Sigmoid colon (tissue), 6 donors: ENCODE measurements at regions not wholly inside any gene's neighbourhood (a gene's known extent, or its start where the extent isn't known, plus 50 kb on each side); places are given as distances from the start of the nearest gene placed in this dataset.

Experiments used
- DNase-seq: peaks from one replicate; pipeline ENCODE4 v3.0.0-alpha.2; 2019
- H3K27ac ChIP-seq, 4 donors: fragments of 200-600 bp; sonication (generic); one replicate each; pipeline ENCODE4 v1.5.1; 2016 to 2019; ENCODE audit warnings: mild to moderate bottlenecking in 1 of 4
- H3K27me3 ChIP-seq, 3 donors: fragments of 200-600 bp; sonication (generic); one replicate each; pipeline ENCODE4 v1.5.1; 2019; ENCODE audit warnings: mild to moderate bottlenecking in 1 of 3
- H3K36me3 ChIP-seq, 4 donors: fragments of 200-600 bp; sonication (generic); one replicate each; pipeline ENCODE4 v1.5.1; 2016 to 2019
- H3K4me1 ChIP-seq, 4 donors: fragments of 200-600 bp; sonication (generic); one replicate each; pipeline ENCODE4 v1.5.1; 2017 to 2019
- H3K4me3 ChIP-seq, 4 donors: fragments of 200-600 bp; sonication (generic); one replicate each; pipeline ENCODE4 v1.5.1; 2017 to 2019; ENCODE audit warnings: mild to moderate bottlenecking in 2 of 4, moderate library complexity in 1 of 4
- H3K9me3 ChIP-seq, 4 donors: fragments of 200-600 bp in 3 of 4; sonication (generic) in 3 of 4; one replicate each; pipeline versions ENCODE4 v1.5.1 to v1.6.1; 2013 to 2019
- CTCF ChIP-seq, 4 experiments: fragments of 450-650 bp in 3 of 4; fragments of 200-600 bp in 1 of 4; IDR thresholded peaks; one replicate each; pipeline ENCODE4 v1.5.1; 2016 to 2019; ENCODE audit warnings: antibody characterized with exemption in 4 of 4, mild to moderate bottlenecking in 3 of 4, moderate library complexity in 2 of 4
- EP300 ChIP-seq, 4 donors: sonication (generic); formaldehyde crosslinking; IDR thresholded peaks; one replicate each; pipeline ENCODE4 v1.6.1; 2017; ENCODE audit warnings: antibody characterized with exemption in 4 of 4
- POLR2A ChIP-seq, 2 donors: fragments of 450-650 bp; IDR thresholded peaks; one replicate each; pipeline ENCODE4 v1.6.1; 2016; ENCODE audit warnings: antibody characterized with exemption in 2 of 2, mild to moderate bottlenecking in 2 of 2, moderate library complexity in 2 of 2
- POLR2AphosphoS5 ChIP-seq, 4 donors: sonication (generic); formaldehyde crosslinking; IDR thresholded peaks; one replicate each; pipeline ENCODE4 v1.6.1; 2017; ENCODE audit warnings: antibody characterized with exemption in 4 of 4
- WGBS, 2 donors: extraction: QIAGEN DNeasy Blood & Tissue Kit; methylation state at CpG; one replicate each; pipeline ENCODE4 v1.1.7; 2013; 5-methylcytosine and 5-hydroxymethylcytosine counted together
- intact Hi-C: fragments of 100-400 bp; cut with DNase I; formaldehyde crosslinking; loops from one replicate; pipeline ENCODE4 v1.15.1; 2023
- donor health status: healthy with polysubstance abuse.
- donor health status: healthy.

- intact Hi-C loops, result no loop called here
- Histone ChIP-seq H3K36me3 (no peaks in the 10 kb centered on the region), H3K4me1 (peaks cover 0 to 10% (median 3%) of the 10 kb centered on the region in 4 donors), H3K27ac (no peak overlapping the region), H3K4me3 (no peak overlapping the region), H3K9me3 (no peaks in the 10 kb centered on the region), H3K27me3 (no peaks in the 10 kb centered on the region)
- 83 to 91% methylated on average over 1 of the region's 1 CpG for WGBS, 2 donors
- DNase-seq, result no peak
- TF ChIP-seq CTCF (IDR thresholded peaks at IDR 0.05), result no peak
- no peak for TF ChIP-seq EP300 (IDR thresholded peaks at IDR 0.05)
- no peak for TF ChIP-seq POLR2AphosphoS5 (IDR thresholded peaks at IDR 0.05)
- no peak for TF ChIP-seq POLR2A (IDR thresholded peaks at IDR 0.05)
Observed at GRCh38 chr13:74018062-74018431, 116.2 kb downstream of the KLF12 start.

- Histone ChIP-seq H3K4me3 (no peak overlapping the region), H3K36me3 (no peaks in the 10 kb centered on the region), H3K4me1 (peaks cover 0 to 10% (median 3%) of the 10 kb centered on the region in 4 donors), H3K9me3 (no peaks in the 10 kb centered on the region), H3K27ac (no peak overlapping the region), H3K27me3 (no peaks in the 10 kb centered on the region)
- no peak for DNase-seq
- intact Hi-C loops, result loop anchor here (1.0 kb wide), 1 partner anchor 36 kb away; no protein-coding TSS in a partner anchor
- TF ChIP-seq CTCF (IDR thresholded peaks at IDR 0.05), result no peak
- TF ChIP-seq POLR2A (IDR thresholded peaks at IDR 0.05), result no peak
- TF ChIP-seq POLR2AphosphoS5 (IDR thresholded peaks at IDR 0.05), result no peak
- TF ChIP-seq EP300 (IDR thresholded peaks at IDR 0.05), result no peak
- 72 to 79% methylated on average over 4 of the region's 4 CpGs for WGBS, 2 donors
Observed at GRCh38 chr13:74017301-74018061, 116.7 kb downstream of the KLF12 start.

GRCh38 chr13:74015137-74015536, 119.1 kb downstream of the KLF12 start:
- 95 to 97% methylated on average over 4 of the region's 4 CpGs for WGBS, 2 donors
- intact Hi-C loops, result no loop called here
- Histone ChIP-seq H3K4me3 (no peak overlapping the region), H3K36me3 (no peaks in the 10 kb centered on the region), H3K9me3 (no peaks in the 10 kb centered on the region), H3K4me1 (peaks cover 0 to 10% (median 3%) of the 10 kb centered on the region in 4 donors), H3K27ac (no peak overlapping the region), H3K27me3 (no peaks in the 10 kb centered on the region)
- no peak for DNase-seq
- TF ChIP-seq POLR2A (IDR thresholded peaks at IDR 0.05) (no peak), POLR2AphosphoS5 (IDR thresholded peaks at IDR 0.05) (no peak), EP300 (IDR thresholded peaks at IDR 0.05) (no peak), CTCF (IDR thresholded peaks at IDR 0.05) (no peak)

GRCh38 chr13:74009100-74009668, 125.0 kb downstream of the KLF12 start:
- no peak for DNase-seq
- no peaks in the 10 kb centered on the region for H3K36me3 ChIP-seq
- H3K27ac ChIP-seq, result no peak overlapping the region
- no peak for TF ChIP-seq CTCF (IDR thresholded peaks at IDR 0.05)
- TF ChIP-seq POLR2AphosphoS5 (IDR thresholded peaks at IDR 0.05), result no peak
- TF ChIP-seq EP300 (IDR thresholded peaks at IDR 0.05), result no peak
- no peak for TF ChIP-seq POLR2A (IDR thresholded peaks at IDR 0.05)
- peaks cover 0 to 10% (median 4%) of the 10 kb centered on the region in 4 donors for H3K4me1 ChIP-seq
- WGBS, 2 donors, result 76 to 87% methylated on average over 4 of the region's 4 CpGs
- H3K27me3 ChIP-seq, result no peaks in the 10 kb centered on the region
- no peak overlapping the region for H3K4me3 ChIP-seq
- no peaks in the 10 kb centered on the region for H3K9me3 ChIP-seq
- intact Hi-C loops, result no loop called here
